DMS153 (cell line): ENCODE measurements at regions not wholly inside any gene's neighbourhood (a gene's known extent, or its start where the extent isn't known, plus 50 kb on each side); places are given as distances from the start of the nearest gene placed in this dataset.

Source experiments
- DNase-seq: peaks from one replicate; lab custom pipeline; 2025; lab: John Stamatoyannopoulos, UW

DNA sequence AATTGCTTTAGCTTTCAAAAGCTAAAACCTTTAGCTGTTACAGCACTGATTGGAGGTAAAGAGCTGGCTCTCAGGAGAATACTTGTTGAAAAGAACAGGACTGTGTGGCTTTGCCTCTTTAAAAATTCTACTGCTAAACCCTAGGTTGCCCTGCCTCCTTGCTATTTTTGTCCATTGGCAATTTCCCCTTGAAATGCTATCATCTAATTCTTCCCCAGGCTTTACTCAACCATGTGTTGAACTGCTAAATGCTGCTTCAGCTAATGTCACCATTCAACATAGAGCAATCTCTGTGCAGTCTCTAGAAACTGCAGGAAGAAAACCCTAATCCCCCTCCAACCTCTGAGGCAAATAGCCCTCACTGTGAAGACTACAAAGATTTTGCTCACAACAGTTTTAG is 203.7 kb upstream of the ARX start:
- no peak for DNase-seq

DNA sequence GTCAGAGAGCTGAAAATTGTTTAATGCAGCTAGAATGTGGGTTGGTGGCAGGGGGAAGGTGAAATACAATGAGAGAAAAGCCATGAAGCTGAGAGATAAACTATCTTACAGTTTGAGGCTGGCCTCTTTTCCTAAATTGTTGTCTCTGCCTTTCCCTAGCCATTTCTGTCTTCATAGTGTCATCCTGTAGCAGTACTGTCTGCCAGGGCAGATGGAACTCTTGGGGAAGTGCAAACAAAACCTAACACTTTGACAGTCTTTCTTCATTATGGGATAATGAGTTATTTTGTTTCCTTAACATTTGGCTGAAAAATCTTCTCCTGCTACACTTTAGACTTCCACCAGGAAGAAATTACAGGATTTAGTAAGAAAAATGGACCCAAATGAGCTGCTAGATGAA is 197.8 kb upstream of the ARX start:
- no peak for DNase-seq

DNA sequence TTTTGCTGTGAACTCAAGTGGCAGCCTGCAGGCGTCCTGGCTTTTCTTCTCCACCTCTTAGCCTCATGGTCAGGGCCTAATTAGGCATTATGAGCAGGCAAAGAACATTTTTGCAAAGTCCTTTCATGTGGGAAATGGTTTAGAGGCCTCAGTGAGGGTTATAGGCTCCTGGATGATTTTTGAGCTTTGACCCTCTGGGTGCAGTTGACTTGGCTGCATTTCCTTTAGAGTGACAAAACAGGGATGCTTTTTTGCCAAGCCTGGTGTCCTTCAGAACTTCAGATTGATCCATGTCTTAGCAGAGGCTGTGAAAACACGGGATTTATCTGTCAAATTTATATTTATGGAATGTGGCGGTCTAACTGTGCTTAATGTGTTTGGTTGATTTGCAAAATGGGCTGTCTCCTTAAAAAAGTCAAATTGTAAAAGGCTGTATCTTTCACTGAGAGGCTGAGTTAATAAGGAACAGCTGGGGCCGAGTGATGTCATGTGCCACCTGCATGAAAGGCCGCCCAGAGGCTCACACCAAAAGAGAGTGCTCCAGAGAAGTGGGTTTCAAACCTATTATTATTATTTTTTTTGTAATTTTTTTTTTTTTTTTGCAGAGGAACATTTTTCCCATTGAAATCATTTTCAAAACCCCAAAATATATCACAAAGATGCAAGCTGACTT is 192.2 kb upstream of the ARX start:
- DNase-seq, result no peak

DNA sequence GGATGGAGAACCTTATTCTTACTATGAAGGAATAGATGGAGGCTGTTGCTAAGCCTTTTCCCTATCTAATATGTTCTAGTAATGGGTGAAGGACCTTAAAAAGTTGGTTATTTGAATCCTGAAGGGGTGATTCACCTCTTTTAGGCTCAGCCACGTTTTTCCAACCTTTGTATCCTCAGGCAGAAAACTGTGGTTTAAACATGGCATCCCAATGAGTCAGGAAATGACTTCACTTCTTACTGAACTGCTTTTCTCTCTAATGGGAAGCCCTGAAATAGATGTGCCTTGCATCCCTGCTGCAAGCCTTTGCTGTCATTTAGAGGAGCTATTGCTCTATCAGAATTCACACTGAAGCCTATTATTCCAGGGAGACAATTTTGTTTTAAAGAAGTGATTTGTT is 191.0 kb upstream of the ARX start:
- DNase-seq, result no peak

DNA sequence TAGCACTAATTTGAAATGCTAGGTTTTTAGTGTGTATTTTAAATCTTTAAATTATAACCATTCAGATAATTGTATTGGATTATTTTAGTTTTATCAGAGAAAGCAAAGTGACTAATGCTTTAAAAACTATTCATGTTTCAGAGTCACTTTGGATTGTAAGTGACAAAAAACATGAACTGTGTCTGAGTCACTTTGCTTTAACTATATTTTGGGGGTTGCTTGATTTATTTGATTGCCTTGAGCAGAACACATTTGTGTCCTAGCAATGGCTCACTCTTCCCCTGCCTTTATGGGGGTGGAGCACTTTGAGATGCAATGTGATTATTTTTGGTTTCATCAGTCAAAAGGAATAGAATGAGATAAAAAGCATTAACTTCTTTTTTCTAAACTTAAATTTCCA is 188.4 kb upstream of the ARX start:
- DNase-seq, result no peak

DNA sequence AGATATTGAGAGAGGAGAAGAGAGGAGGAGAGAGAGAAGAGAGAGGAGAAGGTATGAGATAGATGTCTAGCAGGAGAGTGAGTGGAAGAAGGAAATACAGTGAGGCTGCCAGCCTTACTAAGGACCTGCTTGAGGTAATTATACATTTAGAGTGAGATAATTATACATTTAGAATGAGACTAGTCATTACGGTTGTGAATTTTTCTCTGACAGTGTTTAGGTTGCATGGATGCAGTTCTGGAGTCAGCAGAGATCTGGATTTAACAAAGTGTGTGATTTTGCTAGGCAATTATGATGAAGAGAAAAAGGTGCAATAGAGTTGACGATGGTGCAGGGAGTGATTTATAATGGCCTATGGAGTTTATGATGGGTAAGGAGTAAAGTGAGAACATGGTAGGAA is 187.1 kb upstream of the ARX start:
- no peak for DNase-seq

DNA sequence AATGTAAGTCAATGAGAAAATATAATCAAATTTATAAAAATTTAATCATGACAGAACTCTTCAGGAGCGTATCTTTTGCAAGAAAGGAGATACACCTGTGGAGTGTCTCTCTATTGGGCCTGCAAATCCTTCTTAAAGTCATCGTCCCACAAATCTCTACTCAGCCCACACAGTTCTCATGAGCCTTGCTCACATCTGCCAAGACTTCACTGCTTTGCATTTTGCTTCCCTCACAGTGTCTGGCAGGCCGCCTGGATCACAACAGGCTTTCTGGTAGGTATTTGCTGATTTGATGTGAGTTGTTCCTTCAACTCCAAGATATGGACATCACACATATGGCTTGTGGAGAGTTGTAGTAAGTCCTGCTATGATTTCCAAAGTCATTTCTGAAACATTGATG is 183.1 kb upstream of the ARX start:
- no peak for DNase-seq

DNA sequence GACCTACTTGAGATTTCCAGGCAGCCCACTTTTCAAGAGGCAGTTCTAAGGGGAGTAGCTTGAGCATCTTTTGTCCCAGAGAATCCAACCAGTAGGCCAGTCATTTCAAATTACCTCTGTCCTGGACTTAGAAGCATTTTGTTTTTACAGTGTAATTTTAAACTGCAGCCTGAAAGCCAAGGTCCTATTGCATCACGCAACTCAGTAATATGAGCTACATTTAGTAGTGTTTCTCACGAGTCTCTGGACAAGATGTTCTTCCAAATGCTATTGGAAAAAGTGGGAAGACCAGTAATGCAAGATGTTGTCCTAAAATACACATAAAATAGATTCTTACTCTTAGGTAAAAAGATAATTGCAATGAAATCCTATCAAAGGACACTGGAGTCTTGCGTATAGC is 182.5 kb upstream of the ARX start:
- DNase-seq, result no peak

DNA sequence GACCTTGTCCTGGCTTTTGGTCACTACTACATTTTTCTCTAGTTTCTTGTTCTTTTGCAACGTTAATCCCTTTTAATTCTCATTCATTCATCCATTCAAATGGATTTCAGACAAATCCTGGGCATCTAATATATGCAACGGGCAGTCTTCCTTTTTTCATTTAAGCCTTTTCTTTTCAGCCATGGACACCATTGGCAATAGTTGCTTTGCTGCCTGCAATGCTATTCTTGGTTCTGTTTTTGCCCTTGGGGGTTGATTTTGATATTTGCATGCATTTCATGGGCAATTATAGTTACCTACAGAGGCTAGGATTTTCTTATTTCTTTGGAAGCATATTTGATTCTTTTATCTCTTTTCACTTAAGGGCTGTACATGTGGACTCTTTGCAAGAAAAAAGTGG is 180.5 kb upstream of the ARX start:
- DNase-seq, result no peak

DNA sequence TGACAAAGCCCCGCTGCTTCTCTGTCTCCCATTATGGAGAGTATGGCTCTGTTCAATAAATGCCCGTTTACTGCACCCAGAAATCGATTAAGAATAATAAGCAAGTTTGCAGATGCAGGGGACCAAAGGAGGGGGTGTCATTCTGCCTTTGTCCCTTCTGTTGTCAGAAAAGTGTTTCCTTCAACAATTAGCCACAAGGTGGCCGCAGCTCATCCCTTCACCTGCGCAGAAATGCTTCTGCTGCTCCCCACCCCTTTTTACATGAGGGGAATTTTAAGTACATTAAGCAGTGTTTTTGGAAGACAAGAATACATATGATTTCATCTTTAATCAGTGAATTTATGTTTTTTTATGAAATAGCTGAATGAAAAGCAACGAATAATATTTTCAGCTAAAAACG is 175.6 kb upstream of the ARX start:
- DNase-seq, result no peak

DNA sequence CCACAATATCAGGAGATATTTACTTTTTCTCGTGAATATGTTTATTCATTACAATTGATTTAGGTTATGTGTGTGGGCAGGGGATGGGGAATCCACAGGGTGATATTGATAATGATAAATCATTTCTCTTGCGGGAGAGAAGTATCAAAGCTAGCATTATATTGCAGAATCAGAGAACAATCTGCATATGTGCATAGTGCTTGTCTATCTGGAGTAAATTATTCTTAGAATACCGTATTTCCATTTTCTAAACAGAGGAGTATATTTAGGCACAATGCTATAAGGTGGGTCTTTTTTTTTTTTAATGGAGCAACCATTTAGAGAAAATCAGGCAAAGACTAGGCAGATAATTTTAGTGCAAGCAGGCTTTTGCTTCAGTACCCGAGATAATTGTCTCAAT is 166.0 kb upstream of the ARX start:
- DNase-seq, result no peak

DNA sequence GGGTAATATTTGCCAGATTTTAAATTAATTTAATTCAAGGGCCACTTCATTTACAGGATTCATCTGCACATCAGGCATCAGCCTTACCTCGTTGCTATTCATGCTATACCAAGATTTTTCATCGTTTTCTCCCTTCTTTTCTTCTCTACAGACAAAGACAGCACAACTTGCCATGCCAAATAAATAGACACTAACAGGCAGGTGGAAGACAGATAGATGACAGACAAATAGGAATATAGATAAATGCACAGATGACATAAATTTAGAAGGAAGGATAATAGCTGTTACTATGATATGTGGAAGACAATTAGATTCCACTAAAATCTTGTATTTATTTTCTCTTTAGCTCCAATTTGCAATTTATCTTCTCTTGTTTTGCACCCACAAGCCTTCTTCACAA is 164.5 kb upstream of the ARX start:
- no peak for DNase-seq

DNA sequence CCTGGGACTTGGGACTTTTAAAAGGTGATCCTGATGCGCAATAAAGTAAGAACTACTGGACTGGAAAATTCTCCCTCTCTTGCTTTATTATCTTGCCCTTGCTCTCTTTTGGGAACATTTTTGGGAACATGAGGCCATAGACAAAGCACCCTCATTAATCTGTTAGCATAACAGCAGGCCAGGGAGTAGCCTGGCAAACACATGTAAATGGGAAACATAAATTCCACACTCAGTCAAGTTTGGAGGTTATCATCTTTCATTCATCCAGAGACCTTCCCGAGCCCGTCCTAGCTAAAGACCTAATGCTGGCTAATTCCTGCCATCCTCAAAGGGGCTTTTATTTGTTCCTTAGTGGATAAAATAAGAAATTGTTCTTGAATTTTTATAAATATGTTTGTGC is 162.8 kb upstream of the ARX start:
- DNase-seq, result no peak

DNA sequence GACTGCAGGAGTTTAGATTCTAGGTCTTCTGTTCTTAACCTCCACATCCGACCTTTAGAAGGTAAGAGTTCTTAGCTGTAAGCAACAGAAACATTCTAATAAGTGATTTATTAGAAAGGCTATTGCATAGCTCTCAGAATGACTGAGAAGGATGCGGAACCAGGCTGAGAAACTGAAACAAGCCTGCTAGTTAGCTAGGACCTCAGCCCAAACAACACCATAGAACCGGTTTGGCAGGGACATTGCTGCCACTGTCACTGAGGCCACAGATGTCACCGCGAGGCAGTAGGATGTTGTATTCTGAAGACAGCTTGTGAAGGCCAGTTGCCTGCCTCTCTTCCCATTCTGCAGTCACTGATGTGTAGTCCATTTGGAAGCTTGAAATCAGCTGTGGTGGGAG is 160.0 kb upstream of the ARX start:
- no peak for DNase-seq

DNA sequence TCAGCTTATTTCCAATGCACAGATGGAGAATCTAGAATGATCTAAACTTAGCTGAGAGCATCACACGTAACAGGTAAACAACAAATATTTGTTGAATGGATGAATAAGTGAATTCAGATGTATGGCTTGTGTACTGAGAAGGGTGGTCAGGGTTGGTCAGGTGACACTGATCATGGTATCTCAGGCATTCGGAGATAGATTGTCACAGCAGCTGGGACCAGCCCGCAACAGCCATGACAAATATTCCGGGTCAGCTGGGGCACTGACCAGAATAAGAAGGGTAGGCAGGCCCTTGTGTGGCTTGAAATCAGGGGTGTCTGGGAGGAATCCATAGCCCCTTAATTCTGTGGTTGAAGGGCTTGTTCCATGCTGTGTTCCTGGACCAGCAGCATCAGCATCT is 159.4 kb upstream of the ARX start:
- DNase-seq, result no peak

DNA sequence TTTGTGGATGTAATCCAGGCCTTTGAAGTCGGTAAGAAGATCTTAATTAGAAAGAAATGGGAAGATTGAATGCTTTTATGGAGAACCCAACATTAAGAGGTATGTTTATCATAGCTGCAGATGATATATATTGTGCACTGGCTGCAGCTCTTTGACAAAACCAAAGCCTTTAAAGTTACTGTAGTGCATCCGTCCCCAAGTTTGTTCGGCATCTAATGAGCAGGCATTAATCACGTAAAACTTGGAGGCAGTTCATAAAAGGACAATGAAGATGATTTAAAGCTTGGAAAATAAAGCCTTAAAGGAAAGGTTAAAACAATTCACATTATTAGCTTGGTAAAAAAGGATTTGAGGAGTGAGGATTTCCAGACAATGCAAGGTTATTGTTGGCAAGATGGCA is 150.8 kb upstream of the ARX start:
- DNase-seq, result no peak

DNA sequence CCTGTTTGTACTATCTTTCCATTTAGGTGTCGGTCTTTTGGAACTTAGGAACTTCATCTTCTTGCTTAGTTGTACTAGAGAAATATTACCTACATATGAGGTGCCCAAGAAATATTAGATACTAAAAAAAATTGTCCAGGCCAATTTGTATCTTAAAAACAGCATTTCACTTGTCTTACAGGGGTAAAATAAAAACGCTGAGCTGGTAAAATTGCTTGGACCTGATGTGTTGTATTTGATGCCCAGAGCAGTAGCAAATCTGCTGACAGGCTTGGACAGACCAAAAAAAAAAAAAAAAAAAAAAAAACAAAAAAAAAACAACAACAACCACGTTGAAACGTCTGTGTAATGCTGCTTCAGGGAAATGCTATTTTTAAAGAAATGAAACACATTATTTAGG is 150.4 kb upstream of the ARX start:
- DNase-seq, result no peak

DNA sequence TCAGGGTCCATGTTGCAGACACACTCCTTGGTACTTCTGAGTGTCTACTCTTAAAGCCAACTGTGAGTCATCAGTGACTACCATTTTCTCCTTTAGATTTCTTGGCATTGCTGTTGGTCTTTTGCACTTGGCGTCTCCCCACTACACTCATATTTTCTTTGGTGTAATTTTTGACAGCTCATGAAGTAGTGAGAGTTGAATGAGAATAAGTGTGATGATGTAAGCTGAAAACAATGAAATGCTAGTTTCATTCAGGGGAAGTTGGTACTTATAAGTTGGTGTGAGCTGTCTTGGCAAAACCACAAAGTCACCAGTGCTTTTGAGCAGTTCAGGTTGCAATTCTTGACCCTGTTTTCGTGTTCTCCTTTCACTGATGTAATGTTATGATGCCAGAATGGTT is 142.9 kb upstream of the ARX start:
- no peak for DNase-seq

DNA sequence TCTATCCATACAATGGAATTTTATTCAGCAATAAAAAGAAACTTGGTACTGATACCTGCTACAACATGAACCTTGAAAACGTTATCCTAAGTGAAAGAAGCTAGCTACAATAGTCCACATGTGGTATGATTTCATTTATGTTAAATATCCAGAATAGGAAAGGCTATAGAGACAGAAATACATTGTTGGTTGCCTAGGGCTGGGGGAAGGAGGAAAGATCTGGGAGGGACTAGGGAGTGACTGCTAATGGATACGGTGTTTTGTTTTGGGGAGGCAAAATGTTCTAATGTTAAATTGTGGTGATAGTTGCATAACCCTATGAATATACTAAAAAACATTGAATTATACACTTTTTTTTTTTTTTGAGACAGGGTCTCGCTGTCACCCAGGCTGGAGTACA is 141.1 kb upstream of the ARX start:
- DNase-seq, result no peak

DNA sequence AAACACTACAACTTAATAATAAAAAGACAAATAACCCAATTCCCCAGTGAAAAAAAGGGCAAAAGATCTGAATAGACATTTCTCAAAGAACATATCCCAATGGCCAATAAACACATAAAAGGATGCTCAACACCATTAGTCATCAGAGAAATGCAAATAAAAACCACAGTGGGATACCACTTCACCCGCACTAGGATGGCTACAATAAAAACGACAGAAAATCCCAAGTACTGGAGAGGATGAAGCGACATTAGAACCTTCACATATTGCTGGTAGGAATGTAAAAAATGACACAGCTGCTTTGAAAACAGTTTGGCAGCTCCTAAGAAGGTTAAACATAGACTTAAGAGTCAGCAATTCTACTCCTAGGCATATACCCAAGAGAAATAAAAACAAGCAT is 140.6 kb upstream of the ARX start:
- DNase-seq, result peak; percentile 25

DNA sequence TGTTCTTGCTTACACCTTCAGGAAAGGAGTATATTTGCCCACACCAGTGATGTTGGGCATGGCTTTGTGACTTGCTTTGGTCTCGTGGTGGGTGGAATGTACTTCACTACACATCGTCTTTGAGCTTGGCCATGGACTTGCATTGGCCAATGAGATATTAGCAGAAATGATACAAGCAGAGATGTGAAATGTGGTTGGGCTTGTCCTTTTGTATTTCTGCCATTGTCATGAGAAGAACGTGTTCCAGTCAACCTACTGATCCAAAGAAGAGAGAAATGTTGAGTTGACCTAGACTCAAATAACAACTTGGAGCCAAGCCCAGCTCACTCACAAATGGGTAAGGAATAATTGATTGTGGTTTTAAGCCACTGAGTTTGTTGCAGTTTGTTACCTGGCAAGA is 138.4 kb upstream of the ARX start:
- DNase-seq, result peak; percentile 59

DNA sequence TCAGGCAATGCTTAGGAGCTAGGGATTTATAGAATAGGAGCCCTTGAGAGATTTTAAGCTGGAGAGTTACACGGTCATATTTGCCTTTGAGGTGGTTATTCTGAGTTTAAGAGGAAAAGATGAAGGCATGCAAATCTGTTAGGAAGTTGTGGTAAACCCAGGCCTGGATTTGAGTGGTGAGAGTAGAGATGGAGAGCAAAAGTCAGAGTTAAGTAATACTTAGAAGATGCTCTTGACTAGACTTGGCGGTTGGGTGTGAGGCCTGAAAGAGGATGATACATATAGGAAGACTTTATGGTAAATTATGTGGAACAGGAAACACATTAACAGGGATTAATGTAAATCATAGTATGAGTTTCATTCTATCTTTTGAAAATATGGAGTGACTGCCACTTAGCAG is 136.0 kb upstream of the ARX start:
- no peak for DNase-seq

DNA sequence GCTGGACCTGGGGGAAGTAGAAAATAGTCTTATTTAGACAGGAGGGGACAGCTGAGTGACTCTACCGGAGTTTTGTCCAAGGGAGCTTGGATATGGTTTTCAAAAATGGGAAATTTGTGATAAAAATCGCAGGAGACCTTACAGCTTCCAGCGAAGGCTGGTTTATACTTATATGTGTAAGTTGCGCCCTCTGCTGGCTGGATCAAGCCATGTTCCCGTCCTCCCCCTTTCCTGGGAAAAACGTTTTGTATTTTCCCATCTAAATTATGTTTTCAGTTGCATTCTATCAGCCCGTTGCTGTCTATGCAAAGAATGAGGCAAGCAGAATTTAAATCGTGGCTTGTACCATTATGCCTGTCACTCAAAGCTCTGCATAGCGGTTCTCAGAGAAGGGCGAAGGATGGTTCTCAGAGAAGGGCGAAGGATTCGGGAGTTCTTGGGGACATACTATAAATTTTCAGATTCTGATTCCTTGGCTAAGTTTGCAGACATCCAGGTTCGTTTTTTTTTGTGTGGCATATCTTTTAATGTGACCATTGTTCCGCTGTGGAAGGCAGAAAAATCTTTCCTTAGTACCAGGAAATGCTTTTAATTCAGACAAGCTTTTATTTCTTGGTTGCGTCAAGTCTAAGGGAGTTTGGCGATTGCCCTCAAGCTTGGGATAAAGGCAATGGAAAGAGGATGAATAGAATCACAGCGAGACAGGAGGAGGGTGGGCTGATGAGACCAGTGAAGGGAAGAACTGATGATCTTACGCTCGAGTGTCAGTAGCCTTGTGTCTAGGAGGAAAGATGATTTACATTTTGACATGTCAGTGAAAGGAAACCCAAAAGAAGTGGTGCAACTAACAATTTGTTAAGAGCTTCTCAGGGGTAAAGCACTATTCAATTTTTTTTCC is 128.5 kb upstream of the ARX start:
- no peak for DNase-seq

DNA sequence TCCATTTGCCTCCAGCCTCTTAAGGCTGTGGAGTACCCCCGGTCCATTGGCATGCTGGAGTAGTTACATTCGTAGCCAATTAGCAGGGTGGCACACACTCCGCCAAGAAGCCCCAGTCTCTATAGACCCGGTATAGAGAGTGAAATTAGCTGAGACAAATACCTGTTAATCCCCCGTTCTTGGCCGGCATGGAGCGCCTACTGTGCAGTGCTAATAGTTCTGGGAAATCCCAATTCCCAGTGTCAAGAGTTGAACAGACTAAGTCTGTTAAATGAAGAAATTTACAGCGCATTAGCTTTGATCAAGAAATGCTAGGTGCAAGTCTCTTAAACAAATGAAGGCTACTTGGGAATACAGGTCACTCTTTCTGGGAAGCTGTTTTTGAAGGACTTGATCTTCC is 127.8 kb upstream of the ARX start:
- no peak for DNase-seq
